ENCODE measurements at regions not wholly inside any gene's neighbourhood (a gene's known extent, or its start where the extent isn't known, plus 50 kb on each side); places are given as distances from the start of the nearest gene placed in this dataset.

- TF ChIP-seq POLR2A (IDR thresholded peaks at IDR 0.05) (no peak), CTCF (IDR thresholded peaks at IDR 0.05) (no peak), POLR2AphosphoS5 (IDR thresholded peaks at IDR 0.05) (no peak)
Observed at GRCh38 chr12:46896680-46897079, 70.9 kb upstream of the SLC38A4 start.
